OCI-LY1 (cell line): ENCODE measurements at regions not wholly inside any gene's neighbourhood (a gene's known extent, or its start where the extent isn't known, plus 50 kb on each side); places are given as distances from the start of the nearest gene placed in this dataset.

ENCODE experiments used
- H2AFZ ChIP-seq: fragments of 200-600 bp; sonication (generic), shearing (Covaris generic); 2 replicates; pipeline ENCODE4 v1.6.0; 2014; ENCODE audit warnings: antibody characterized with exemption, mild to moderate bottlenecking, low read length
- H3F3A ChIP-seq: fragments of 200-600 bp; sonication (generic), shearing (Covaris generic); 2 replicates; pipeline ENCODE4 v1.6.0; 2014; ENCODE audit warnings: mild to moderate bottlenecking, antibody characterized with exemption, low read length, moderate library complexity; ENCODE audit not compliant: insufficient read depth
- H3K27ac ChIP-seq: fragments of 200-600 bp; sonication (generic); 2 replicates; pipeline ENCODE4 v1.5.1; 2014; ENCODE audit warnings: low read length, mixed run types, mild to moderate bottlenecking, low read depth; ENCODE audit not compliant: poor library complexity, severe bottlenecking
- H3K27me3 ChIP-seq: fragments of 200-600 bp; sonication (generic); 2 replicates; pipeline ENCODE4 v1.6.0; 2014; ENCODE audit warnings: antibody characterized with exemption, mild to moderate bottlenecking, low read length, moderate library complexity; ENCODE audit not compliant: insufficient read depth
- H3K36me3 ChIP-seq: fragments of 200-600 bp; sonication (generic); 2 replicates; pipeline ENCODE4 v1.6.1; 2014; ENCODE audit warnings: mild to moderate bottlenecking, antibody characterized with exemption, low read length, moderate library complexity, mixed read lengths; ENCODE audit not compliant: insufficient read depth
- H3K4me1 ChIP-seq: fragments of 200-600 bp; sonication (generic); 2 replicates; pipeline ENCODE4 v1.5.1; 2014; ENCODE audit warnings: mild to moderate bottlenecking, low read length, moderate library complexity; ENCODE audit not compliant: insufficient read depth, severe bottlenecking
- H3K4me2 ChIP-seq: fragments of 200-600 bp; sonication (generic), shearing (Covaris generic); 2 replicates; pipeline ENCODE4 v1.6.1; 2014; ENCODE audit warnings: low read length
- H3K4me3 ChIP-seq: fragments of 200-600 bp; sonication (generic); 2 replicates; pipeline ENCODE4 v1.5.1; 2014; ENCODE audit warnings: low read length, low read depth, mild to moderate bottlenecking, mixed read lengths; ENCODE audit not compliant: poor library complexity, severe bottlenecking
- H3K79me2 ChIP-seq: fragments of 200-600 bp; shearing (Covaris generic); 2 replicates; pipeline ENCODE4 v1.6.1; 2016; ENCODE audit warnings: mixed run types, low read length, mixed read lengths; ENCODE audit not compliant: insufficient read depth
- H3K9ac ChIP-seq: fragments of 200-600 bp; sonication (generic), shearing (Covaris generic); 2 replicates; pipeline ENCODE4 v1.6.1; 2014; ENCODE audit warnings: mild to moderate bottlenecking, low read length, mixed read lengths
- H3K9me2 ChIP-seq: fragments of 200-600 bp; sonication (generic), shearing (Covaris generic); 2 replicates; pipeline ENCODE4 v1.6.1; 2014; ENCODE audit warnings: low read depth, mild to moderate bottlenecking, low read length, mixed read lengths
- H3K9me3 ChIP-seq: fragments of 200-600 bp; shearing (Covaris generic); 2 replicates; pipeline ENCODE4 v1.6.1; 2014; ENCODE audit warnings: low read length, mixed read lengths
- H4K20me1 ChIP-seq: fragments of 200-600 bp; sonication (generic), shearing (Covaris generic); 2 replicates; pipeline ENCODE4 v1.6.0; 2016; ENCODE audit warnings: mild to moderate bottlenecking, low read length; ENCODE audit not compliant: insufficient read depth
- EZH2 ChIP-seq: fragments of 200-600 bp; sonication (generic), shearing (Covaris generic); IDR thresholded peaks from 2 replicates; pipeline ENCODE4 v1.8.0; 2017; ENCODE audit warnings: borderline replicate concordance, mixed run types, mild to moderate bottlenecking, antibody characterized with exemption, low read length, moderate library complexity, mixed read lengths
- TF ChIP-seq, protein P1 (sequence below): fragments of 200-600 bp; sonication (generic), shearing (Covaris generic); IDR thresholded peaks from 2 replicates; pipeline ENCODE4 v1.5.1; 2017; ENCODE audit warnings: mild to moderate bottlenecking, antibody characterized with exemption, low read length, moderate library complexity, mixed read lengths

DNA sequence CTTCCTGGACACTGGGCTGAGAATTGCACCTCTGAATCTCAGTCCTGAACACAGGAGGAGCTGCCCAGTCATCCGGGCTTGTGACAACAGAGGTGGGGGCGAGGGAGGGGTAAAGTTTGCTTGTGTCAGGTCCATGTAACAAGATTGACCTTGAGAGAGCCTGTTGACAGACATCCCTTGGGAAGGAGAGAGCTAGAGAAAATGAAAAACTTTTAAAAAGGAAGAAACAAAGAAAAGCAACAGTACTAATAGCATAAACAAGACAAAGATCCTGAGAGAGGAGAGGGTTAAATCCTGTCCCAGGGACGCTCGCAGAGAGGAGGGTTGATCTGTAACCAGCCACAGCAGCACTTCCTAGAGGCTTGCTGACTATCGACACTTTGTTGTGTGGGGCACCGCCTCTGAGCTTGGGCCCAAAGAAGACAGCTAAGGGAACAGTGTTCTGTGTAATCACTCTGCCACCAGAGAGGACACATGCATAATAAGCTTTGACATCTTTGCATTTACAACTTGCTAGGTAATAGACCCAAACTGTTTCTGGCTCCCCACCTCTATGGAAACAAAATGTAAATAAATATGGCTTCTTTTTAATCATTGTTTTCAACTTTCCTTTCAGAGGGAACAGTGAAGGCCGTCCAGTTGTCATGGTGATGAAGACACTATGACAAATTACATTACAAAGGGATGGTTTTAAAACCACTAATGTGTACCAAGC lies 363.7 kb downstream of the CSNK1G3 start:
- Histone ChIP-seq H3K4me1 (peaks cover 25% of the 10 kb centered on the region), H3F3A (no peaks in the 10 kb centered on the region), H3K9me2 (no peaks in the 10 kb centered on the region), H3K79me2 (no peaks in the 10 kb centered on the region), H3K36me3 (no peaks in the 10 kb centered on the region), H4K20me1 (no peaks in the 10 kb centered on the region), H3K9ac (peak overlapping the region; percentile 11; the same call in 1 of the 2 replicates), H3K27me3 (no peaks in the 10 kb centered on the region), H3K9me3 (no peaks in the 10 kb centered on the region), H2AFZ (peak overlapping the region; percentile 83), H3K27ac (peak overlapping the region; percentile 12), H3K4me2 (peak overlapping the region; percentile 30; the same call in 1 of the 2 replicates), H3K4me3 (no peak overlapping the region)
- no peak for TF ChIP-seq EZH2
- TF ChIP-seq, protein P1, sequence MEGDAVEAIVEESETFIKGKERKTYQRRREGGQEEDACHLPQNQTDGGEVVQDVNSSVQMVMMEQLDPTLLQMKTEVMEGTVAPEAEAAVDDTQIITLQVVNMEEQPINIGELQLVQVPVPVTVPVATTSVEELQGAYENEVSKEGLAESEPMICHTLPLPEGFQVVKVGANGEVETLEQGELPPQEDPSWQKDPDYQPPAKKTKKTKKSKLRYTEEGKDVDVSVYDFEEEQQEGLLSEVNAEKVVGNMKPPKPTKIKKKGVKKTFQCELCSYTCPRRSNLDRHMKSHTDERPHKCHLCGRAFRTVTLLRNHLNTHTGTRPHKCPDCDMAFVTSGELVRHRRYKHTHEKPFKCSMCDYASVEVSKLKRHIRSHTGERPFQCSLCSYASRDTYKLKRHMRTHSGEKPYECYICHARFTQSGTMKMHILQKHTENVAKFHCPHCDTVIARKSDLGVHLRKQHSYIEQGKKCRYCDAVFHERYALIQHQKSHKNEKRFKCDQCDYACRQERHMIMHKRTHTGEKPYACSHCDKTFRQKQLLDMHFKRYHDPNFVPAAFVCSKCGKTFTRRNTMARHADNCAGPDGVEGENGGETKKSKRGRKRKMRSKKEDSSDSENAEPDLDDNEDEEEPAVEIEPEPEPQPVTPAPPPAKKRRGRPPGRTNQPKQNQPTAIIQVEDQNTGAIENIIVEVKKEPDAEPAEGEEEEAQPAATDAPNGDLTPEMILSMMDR: no peak

DNA sequence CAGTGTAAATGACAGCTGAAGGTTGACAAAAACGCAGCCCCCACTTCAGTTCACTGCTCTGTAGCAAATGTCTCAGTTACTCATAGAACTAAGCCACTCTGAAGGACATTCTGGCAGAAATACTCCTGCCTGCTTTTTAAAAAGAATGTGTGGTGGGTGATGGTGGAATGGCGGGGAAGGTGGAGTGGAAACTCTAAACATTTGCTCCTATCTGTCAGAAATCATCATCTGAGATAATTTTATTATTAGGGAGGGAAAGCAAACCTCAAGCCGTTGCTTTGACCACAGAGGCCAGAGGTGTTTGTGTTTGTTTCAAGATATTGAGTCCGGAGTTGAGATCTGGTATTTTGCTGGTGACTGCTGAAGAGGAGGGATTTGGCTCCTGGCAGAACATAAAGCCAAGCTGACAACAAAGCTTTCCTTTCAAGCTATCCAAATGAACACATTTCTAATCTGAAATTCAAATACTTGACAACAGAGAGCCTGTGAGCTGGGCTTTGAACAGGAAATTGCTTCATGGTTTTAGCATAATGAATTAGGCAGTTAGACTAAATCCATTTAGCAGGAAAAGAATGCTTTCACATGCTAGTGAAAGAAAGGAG lies 362.7 kb downstream of the CSNK1G3 start:
- no peak for TF ChIP-seq EZH2
- TF ChIP-seq, protein P1: no peak
- Histone ChIP-seq H4K20me1 (no peaks in the 10 kb centered on the region), H3K4me1 (peaks cover 25% of the 10 kb centered on the region), H3K4me3 (no peak overlapping the region), H3K36me3 (no peaks in the 10 kb centered on the region), H3F3A (no peaks in the 10 kb centered on the region), H3K9ac (no peak overlapping the region), H2AFZ (peak overlapping the region; percentile 83; the same call in 1 of the 2 replicates), H3K27me3 (no peaks in the 10 kb centered on the region), H3K9me2 (no peaks in the 10 kb centered on the region), H3K9me3 (no peaks in the 10 kb centered on the region), H3K27ac (peak overlapping the region; percentile 21), H3K4me2 (peak overlapping the region; percentile 30; the same call in 1 of the 2 replicates), H3K79me2 (no peaks in the 10 kb centered on the region)

DNA sequence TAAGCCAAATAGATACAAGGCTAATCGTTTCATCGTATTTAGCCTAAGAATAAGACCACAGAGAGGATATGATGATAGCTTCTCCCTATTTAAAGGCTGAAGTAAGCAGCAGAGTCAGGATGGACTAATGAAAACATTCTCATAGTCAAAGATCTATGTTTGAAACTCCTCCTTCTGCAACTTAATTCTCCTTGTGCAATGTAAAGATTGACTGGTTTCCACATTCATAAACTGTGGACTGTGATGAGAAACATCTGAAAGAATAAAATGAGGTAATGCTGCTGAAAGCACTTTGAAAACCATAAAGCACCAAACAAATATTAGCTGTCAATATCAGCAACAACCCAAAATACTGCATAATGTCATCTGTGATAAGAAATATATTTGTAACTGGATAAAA lies 361.9 kb downstream of the CSNK1G3 start:
- no peaks in the 10 kb centered on the region for H3K9me2 ChIP-seq
- no peak overlapping the region for H3K27ac ChIP-seq
- H3K4me1 ChIP-seq: peaks cover 25% of the 10 kb centered on the region
- TF ChIP-seq EZH2: no peak
- TF ChIP-seq, protein P1: no peak
- H3K9me3 ChIP-seq: no peaks in the 10 kb centered on the region
- no peaks in the 10 kb centered on the region for H3F3A ChIP-seq
- H4K20me1 ChIP-seq: no peaks in the 10 kb centered on the region
- H2AFZ ChIP-seq: no peak overlapping the region; the same call in 1 of the 2 replicates
- no peak overlapping the region for H3K4me3 ChIP-seq
- no peaks in the 10 kb centered on the region for H3K79me2 ChIP-seq
- no peaks in the 10 kb centered on the region for H3K36me3 ChIP-seq
- H3K4me2 ChIP-seq: no peak overlapping the region
- no peaks in the 10 kb centered on the region for H3K27me3 ChIP-seq
- H3K9ac ChIP-seq: no peak overlapping the region
